Right lobe of liver (tissue), 4 donors: ENCODE measurements at regions not wholly inside any gene's neighbourhood (a gene's known extent, or its start where the extent isn't known, plus 50 kb on each side); places are given as distances from the start of the nearest gene placed in this dataset.

Experiments used
- POLR2A ChIP-seq: fragments of 450-650 bp; IDR thresholded peaks from one replicate; pipeline ENCODE4 v1.6.1; 2017; ENCODE audit warnings: antibody characterized with exemption, mild to moderate bottlenecking
- TF ChIP-seq, protein P1 (sequence below), 4 donors: fragments of 200-600 bp in 3 of 4; fragments of 450-650 bp in 1 of 4; IDR thresholded peaks; one replicate each; pipeline versions ENCODE4 v1.5.1 to v1.8.0; 2016 to 2022; ENCODE audit warnings: antibody characterized with exemption in 4 of 4, mild to moderate bottlenecking in 2 of 4
- donor health status: DM: no; HTN: no; CAD: no.
- donor health status: DM: no; HTN: no; CAD: no.
- donor health status: DM: no; HTN: yes; CAD: no.

DNA sequence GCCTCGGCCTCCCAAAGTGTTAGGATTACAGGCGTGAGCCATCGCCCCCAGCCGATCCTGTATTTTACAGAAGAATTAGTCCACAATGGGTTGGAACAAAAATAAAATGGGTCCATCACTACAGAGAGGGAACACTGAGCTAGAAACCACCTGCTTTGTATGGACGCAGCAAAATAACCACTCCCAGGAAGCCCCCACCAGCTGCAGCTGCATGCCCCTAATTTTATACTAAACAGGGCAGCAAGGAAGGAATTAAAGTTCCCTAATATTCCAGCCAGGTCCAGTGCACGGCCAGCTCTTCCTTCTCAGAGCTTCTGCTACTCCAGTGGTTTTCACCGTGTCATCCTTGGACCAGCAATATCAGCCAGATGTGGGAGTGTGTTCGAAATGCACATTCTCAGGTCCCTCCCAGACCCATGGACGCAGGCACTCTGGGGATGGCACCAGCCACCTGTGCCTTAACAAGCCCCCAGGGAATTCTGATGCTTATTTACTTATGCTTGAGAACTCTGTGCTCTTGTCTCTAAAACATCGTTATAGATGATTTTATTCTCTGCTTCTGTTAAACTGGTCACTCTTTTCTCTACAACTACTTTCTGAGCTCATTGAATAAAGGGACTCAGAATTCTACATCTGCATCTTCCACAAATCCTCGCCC lies 189.5 kb upstream of the SLC24A3 start:
- TF ChIP-seq, protein P1, sequence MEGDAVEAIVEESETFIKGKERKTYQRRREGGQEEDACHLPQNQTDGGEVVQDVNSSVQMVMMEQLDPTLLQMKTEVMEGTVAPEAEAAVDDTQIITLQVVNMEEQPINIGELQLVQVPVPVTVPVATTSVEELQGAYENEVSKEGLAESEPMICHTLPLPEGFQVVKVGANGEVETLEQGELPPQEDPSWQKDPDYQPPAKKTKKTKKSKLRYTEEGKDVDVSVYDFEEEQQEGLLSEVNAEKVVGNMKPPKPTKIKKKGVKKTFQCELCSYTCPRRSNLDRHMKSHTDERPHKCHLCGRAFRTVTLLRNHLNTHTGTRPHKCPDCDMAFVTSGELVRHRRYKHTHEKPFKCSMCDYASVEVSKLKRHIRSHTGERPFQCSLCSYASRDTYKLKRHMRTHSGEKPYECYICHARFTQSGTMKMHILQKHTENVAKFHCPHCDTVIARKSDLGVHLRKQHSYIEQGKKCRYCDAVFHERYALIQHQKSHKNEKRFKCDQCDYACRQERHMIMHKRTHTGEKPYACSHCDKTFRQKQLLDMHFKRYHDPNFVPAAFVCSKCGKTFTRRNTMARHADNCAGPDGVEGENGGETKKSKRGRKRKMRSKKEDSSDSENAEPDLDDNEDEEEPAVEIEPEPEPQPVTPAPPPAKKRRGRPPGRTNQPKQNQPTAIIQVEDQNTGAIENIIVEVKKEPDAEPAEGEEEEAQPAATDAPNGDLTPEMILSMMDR (IDR thresholded peaks at IDR 0.05) = no peak
- TF ChIP-seq POLR2A = no peak
